DND-41 (cell line): ENCODE measurements at regions not wholly inside any gene's neighbourhood (a gene's known extent, or its start where the extent isn't known, plus 50 kb on each side); places are given as distances from the start of the nearest gene placed in this dataset.

Source experiments
- ATAC-seq: fragments of 200-7000 bp; cut with Tn5 transposase; 3 replicates; pipeline ENCODE4 v1.9.1; 2021; ENCODE audit warnings: low read depth; ENCODE audit not compliant: insufficient read depth
- DNase-seq: peaks from one replicate; pipeline ENCODE4 v3.0.0-alpha.2; 2020
- H2AFZ ChIP-seq: 2 replicates; pipeline ENCODE4 v1.6.0; 2012; ENCODE audit warnings: low read depth, low read length
- H3K27ac ChIP-seq: 2 replicates; pipeline ENCODE4 v1.5.1; 2012; ENCODE audit warnings: low read length, inconsistent platforms
- H3K27me3 ChIP-seq: fragments of 200-600 bp; sonication (generic); 2 replicates; pipeline ENCODE4 v1.6.0; 2012; ENCODE audit warnings: low read length, mild to moderate bottlenecking, inconsistent platforms; ENCODE audit not compliant: insufficient read depth, poor library complexity
- H3K36me3 ChIP-seq: 2 replicates; pipeline ENCODE4 v1.5.1; 2012; ENCODE audit warnings: low read length, inconsistent platforms; ENCODE audit not compliant: insufficient read depth
- H3K4me1 ChIP-seq: 2 replicates; pipeline ENCODE4 v1.5.1; 2012; ENCODE audit warnings: mild to moderate bottlenecking, low read length; ENCODE audit not compliant: insufficient read depth
- H3K4me2 ChIP-seq: 2 replicates; pipeline ENCODE4 v1.6.0; 2012; ENCODE audit warnings: mild to moderate bottlenecking, moderate library complexity, low read length, inconsistent platforms; ENCODE audit not compliant: insufficient read depth
- H3K4me3 ChIP-seq, 2 experiments: fragments of 200-600 bp in 1 of 2; shearing (Covaris generic) in 1 of 2; 2 replicates each; pipeline ENCODE4 v1.5.1; 2012 to 2016; ENCODE audit warnings: inconsistent platforms in 2 of 2, low read length in 2 of 2, mild to moderate bottlenecking in 2 of 2, low read depth in 1 of 2, moderate library complexity in 1 of 2
- H3K79me2 ChIP-seq: 2 replicates; pipeline ENCODE4 v1.6.0; 2012; ENCODE audit warnings: low read length, inconsistent platforms; ENCODE audit not compliant: insufficient read depth
- H3K9ac ChIP-seq: 2 replicates; pipeline ENCODE4 v1.6.0; 2012; ENCODE audit warnings: low read depth, mild to moderate bottlenecking, inconsistent platforms, low read length, moderate library complexity
- H3K9me3 ChIP-seq: 2 replicates; pipeline ENCODE4 v1.5.1; 2012; ENCODE audit warnings: low read length, moderate library complexity, mild to moderate bottlenecking, inconsistent platforms; ENCODE audit not compliant: insufficient read depth, severe bottlenecking
- H4K20me1 ChIP-seq: 2 replicates; pipeline ENCODE4 v1.6.0; 2012; ENCODE audit warnings: low read length; ENCODE audit not compliant: insufficient read depth
- CTCF ChIP-seq: IDR thresholded peaks from 2 replicates; pipeline ENCODE4 v1.5.1; 2012; ENCODE audit warnings: borderline replicate concordance, low read length, moderate library complexity, mild to moderate bottlenecking; ENCODE audit not compliant: poor library complexity, severe bottlenecking; ENCODE audit errors: extremely low read depth
- EZH2 ChIP-seq: IDR thresholded peaks from 3 replicates; pipeline ENCODE4 v1.6.1; 2012; ENCODE audit warnings: borderline replicate concordance, low read depth, mild to moderate bottlenecking, moderate library complexity, low read length, inconsistent platforms; ENCODE audit not compliant: severe bottlenecking

- Histone ChIP-seq H3K4me1 (no peaks in the 10 kb centered on the region), H3K9me3 (no peaks in the 10 kb centered on the region), H3K36me3 (no peaks in the 10 kb centered on the region), H3K4me3 (no peak overlapping the region), H3K27me3 (no peaks in the 10 kb centered on the region), H3K4me2 (no peak overlapping the region), H3K79me2 (no peaks in the 10 kb centered on the region), H4K20me1 (no peaks in the 10 kb centered on the region), H3K9ac (no peak overlapping the region), H2AFZ (no peak overlapping the region), H3K27ac (no peak overlapping the region)
- ATAC-seq, result no peak
- no peak for DNase-seq
- no peak for TF ChIP-seq EZH2
- TF ChIP-seq CTCF, result no peak
These were observed 364.7 kb downstream of the RPS24 start for GRCh38 chr10:78398382-78398781.

GRCh38 chr10:78401624-78402367, 368.1 kb downstream of the RPS24 start:
- no peaks in the 10 kb centered on the region for H3K4me1 ChIP-seq
- H3K4me2 ChIP-seq, result no peak overlapping the region
- H3K27ac ChIP-seq, result no peak overlapping the region
- DNase-seq (no peak), ATAC-seq (no peak)
- no peak overlapping the region for H2AFZ ChIP-seq
- no peaks in the 10 kb centered on the region for H3K27me3 ChIP-seq
- H3K9me3 ChIP-seq, result no peaks in the 10 kb centered on the region
- H3K9ac ChIP-seq, result no peak overlapping the region
- H3K79me2 ChIP-seq, result no peaks in the 10 kb centered on the region
- no peak overlapping the region for H3K4me3 ChIP-seq
- H3K36me3 ChIP-seq, result no peaks in the 10 kb centered on the region
- H4K20me1 ChIP-seq, result no peaks in the 10 kb centered on the region
- TF ChIP-seq CTCF, result no peak
- TF ChIP-seq EZH2, result no peak

- Histone ChIP-seq H3K4me3 (no peak overlapping the region), H3K36me3 (no peaks in the 10 kb centered on the region), H3K79me2 (no peaks in the 10 kb centered on the region), H3K9ac (no peak overlapping the region), H3K4me1 (no peaks in the 10 kb centered on the region), H3K27ac (no peak overlapping the region), H2AFZ (no peak overlapping the region), H4K20me1 (no peaks in the 10 kb centered on the region), H3K9me3 (no peaks in the 10 kb centered on the region), H3K4me2 (no peak overlapping the region), H3K27me3 (no peaks in the 10 kb centered on the region)
- TF ChIP-seq CTCF (no peak), EZH2 (no peak)
- no peak for DNase-seq
- no peak for ATAC-seq
These were observed 368.9 kb downstream of the RPS24 start for GRCh38 chr10:78402591-78402990.
